ENCODE measurements at regions not wholly inside any gene's neighbourhood (a gene's known extent, or its start where the extent isn't known, plus 50 kb on each side); places are given as distances from the start of the nearest gene placed in this dataset.
"Not testable (repeated sequence)": the region's sequence is repeated elsewhere in the genome, so short reads cannot be mapped to it uniquely, and the experiment has no call there.

GRCh38 chr2:125224830-125225229 lies 1199.7 kb downstream of the CNTNAP5 start:
- peak; percentile 24 for DNase-seq

GRCh38 chr2:125227843-125228392 lies 1202.8 kb downstream of the CNTNAP5 start:
- DNase-seq = peak; percentile 8

GRCh38 chr2:125240870-125241269 lies 1215.8 kb downstream of the CNTNAP5 start:
- no peak for DNase-seq

GRCh38 chr2:125243074-125243473 lies 1218.0 kb downstream of the CNTNAP5 start:
- no peak for DNase-seq

GRCh38 chr2:125254010-125254409 lies 1228.9 kb downstream of the CNTNAP5 start:
- no peak for DNase-seq

- DNase-seq = peak; percentile 9
Observed at GRCh38 chr2:125259451-125259850, 1234.4 kb downstream of the CNTNAP5 start.

- DNase-seq = not testable (repeated sequence)
Observed at GRCh38 chr2:125260366-125260930, 1235.4 kb downstream of the CNTNAP5 start.

- no peak for DNase-seq
Observed at GRCh38 chr2:125264453-125264852, 1239.4 kb downstream of the CNTNAP5 start.

- no peak for DNase-seq
Observed at GRCh38 chr2:125267683-125268082, 1242.6 kb downstream of the CNTNAP5 start.

- DNase-seq = no peak
Observed at GRCh38 chr2:125272651-125273050, 1247.6 kb downstream of the CNTNAP5 start.

- DNase-seq = no peak
Observed at GRCh38 chr2:125274718-125275117, 1249.6 kb downstream of the CNTNAP5 start.

GRCh38 chr2:125280265-125280664 lies 1255.2 kb downstream of the CNTNAP5 start:
- no peak for DNase-seq

GRCh38 chr2:125281242-125281641 lies 1256.2 kb downstream of the CNTNAP5 start:
- no peak for DNase-seq

GRCh38 chr2:125296742-125297141 lies 1271.7 kb downstream of the CNTNAP5 start:
- DNase-seq = peak; percentile 22

GRCh38 chr2:125310657-125311364 lies 1285.7 kb downstream of the CNTNAP5 start:
- no peak for DNase-seq

- DNase-seq = no peak
Observed at GRCh38 chr2:125312342-125312741, 1287.3 kb downstream of the CNTNAP5 start.

- DNase-seq = no peak
Observed at GRCh38 chr2:125313806-125314205, 1288.7 kb downstream of the CNTNAP5 start.

- DNase-seq = no peak
Observed at GRCh38 chr2:125318740-125319139, 1293.7 kb downstream of the CNTNAP5 start.

GRCh38 chr2:125324273-125324672 lies 1299.2 kb downstream of the CNTNAP5 start:
- no peak for DNase-seq

- DNase-seq = no peak
Observed at GRCh38 chr2:125330133-125330532, 1305.0 kb downstream of the CNTNAP5 start.

GRCh38 chr2:125341353-125341752 lies 1314.6 kb upstream of the GYPC start:
- no peak for DNase-seq

GRCh38 chr2:125353542-125353941 lies 1302.4 kb upstream of the GYPC start:
- not testable (repeated sequence) for DNase-seq

- DNase-seq = no peak
Observed at GRCh38 chr2:125364192-125364983, 1291.6 kb upstream of the GYPC start.

- no peak for DNase-seq
Observed at GRCh38 chr2:125364984-125365265, 1291.0 kb upstream of the GYPC start.
